IMR-90 (cell line): ENCODE measurements at regions not wholly inside any gene's neighbourhood (a gene's known extent, or its start where the extent isn't known, plus 50 kb on each side); places are given as distances from the start of the nearest gene placed in this dataset.
A peak's percentile ranks its signal among the peaks of the same experiment; 100 is the strongest.

Source experiments
- ATAC-seq: fragments of 200-7000 bp; cut with Tn5 transposase; 2 replicates; pipeline ENCODE4 v1.9.1; 2020; ENCODE audit warnings: low read depth, mild to moderate bottlenecking, moderate library complexity
- BruUV-seq: library from RNA; stranded (reverse); fragments of 400-500 nt; replicated peaks from 2 replicates; lab custom pipeline; 2021; lab: Mats Ljungman, UMichigan
- CTCF ChIA-PET: fragments of 300-600 bp; formaldehyde crosslinking; extraction: SDS; loops from one replicate; lab custom pipeline; 2021; ENCODE audit warnings: antibody characterized with exemption; lab: Yijun Ruan, JAX
- POLR2A ChIA-PET: fragments of 300-600 bp; sonication (Branson Sonifier 250); formaldehyde crosslinking; loops from one replicate; lab custom pipeline; 2022; ENCODE audit warnings: antibody characterized with exemption; ENCODE audit not compliant: unreplicated experiment; lab: Charles Lee
- DNase-seq: peaks from one replicate; pipeline ENCODE4 v3.0.0; 2013
- H2AFZ ChIP-seq: replicated peaks from 2 replicates; pipeline ENCODE3; 2013; ENCODE audit warnings: low read length, mild to moderate bottlenecking; ENCODE audit not compliant: poor library complexity
- H2AK5ac ChIP-seq: 2 replicates; pipeline ENCODE4 v1.6.1; 2013; ENCODE audit warnings: low read depth, low read length, inconsistent platforms
- H2AK9ac ChIP-seq: replicated peaks from 2 replicates; pipeline ENCODE3; 2013; ENCODE audit warnings: mild to moderate bottlenecking, low read depth, low read length, moderate library complexity; ENCODE audit not compliant: poor library complexity
- H2BK120ac ChIP-seq: 2 replicates; pipeline ENCODE4 v1.6.1; 2013; ENCODE audit warnings: low read depth, low read length, inconsistent platforms
- H2BK15ac ChIP-seq: 3 replicates; pipeline ENCODE4 v1.6.1; 2013; ENCODE audit warnings: low read depth, low read length, inconsistent platforms
- H2BK20ac ChIP-seq: 2 replicates; pipeline ENCODE4 v1.6.1; 2013; ENCODE audit warnings: low read depth, mild to moderate bottlenecking, inconsistent platforms, low read length, moderate library complexity
- H2BK5ac ChIP-seq: 2 replicates; pipeline ENCODE4 v1.6.1; 2013; ENCODE audit warnings: mild to moderate bottlenecking, low read depth, low read length, inconsistent platforms; ENCODE audit not compliant: poor library complexity, severe bottlenecking
- H3K14ac ChIP-seq: replicated peaks from 2 replicates; pipeline ENCODE4 v1.6.1; 2013; ENCODE audit warnings: low read depth, low read length, inconsistent platforms
- H3K18ac ChIP-seq: 2 replicates; pipeline ENCODE4 v1.6.1; 2013; ENCODE audit warnings: low read depth, low read length, control low read depth
- H3K23ac ChIP-seq: 2 replicates; pipeline ENCODE4 v1.6.1; 2013; ENCODE audit warnings: low read depth, low read length, inconsistent platforms
- H3K27ac ChIP-seq: 2 replicates; pipeline ENCODE4 v1.5.1; 2013; ENCODE audit warnings: mild to moderate bottlenecking, control low read depth, low read length; ENCODE audit not compliant: insufficient read depth
- H3K27me3 ChIP-seq: 2 replicates; pipeline ENCODE4 v1.6.1; 2013; ENCODE audit warnings: low read length; ENCODE audit not compliant: control insufficient read depth, insufficient read depth
- H3K36me3 ChIP-seq: 2 replicates; pipeline ENCODE4 v1.6.1; 2013; ENCODE audit warnings: low read length, mixed read lengths; ENCODE audit not compliant: control insufficient read depth, insufficient read depth
- H3K4ac ChIP-seq: 2 replicates; pipeline ENCODE4 v1.6.1; 2013; ENCODE audit warnings: low read depth, low read length, inconsistent platforms
- H3K4me1 ChIP-seq: 2 replicates; pipeline ENCODE4 v1.6.1; 2013; ENCODE audit warnings: low read length, mixed read lengths; ENCODE audit not compliant: control insufficient read depth, insufficient read depth
- H3K4me2 ChIP-seq: 2 replicates; pipeline ENCODE4 v1.6.1; 2013; ENCODE audit warnings: low read depth, mild to moderate bottlenecking, control low read depth, low read length, moderate library complexity
- H3K4me3 ChIP-seq: 2 replicates; pipeline ENCODE4 v1.5.1; 2013; ENCODE audit warnings: low read depth, mild to moderate bottlenecking, control low read depth, low read length, moderate library complexity; ENCODE audit not compliant: insufficient read depth
- H3K56ac ChIP-seq: 2 replicates; pipeline ENCODE4 v1.6.1; 2013; ENCODE audit warnings: low read length, inconsistent platforms; ENCODE audit not compliant: insufficient read depth; ENCODE audit errors: extremely low read depth
- H3K79me1 ChIP-seq, 2 experiments: 2 replicates each; pipeline ENCODE4 v1.6.1; 2013; ENCODE audit warnings: low read length in 2 of 2, inconsistent platforms in 1 of 2, low read depth in 1 of 2
- H3K9ac ChIP-seq: 2 replicates; pipeline ENCODE4 v1.6.1; 2013; ENCODE audit warnings: low read depth, low read length, control low read depth
- H3K9me1 ChIP-seq: 2 replicates; pipeline ENCODE4 v1.6.1; 2013; ENCODE audit warnings: low read length, inconsistent platforms; ENCODE audit not compliant: insufficient read depth
- H3K9me3 ChIP-seq: 2 replicates; pipeline ENCODE4 v1.6.1; 2013; ENCODE audit warnings: low read length; ENCODE audit not compliant: control insufficient read depth, insufficient read depth
- H4K20me1 ChIP-seq: 2 replicates; pipeline ENCODE4 v1.6.1; 2013; ENCODE audit warnings: low read length, inconsistent platforms; ENCODE audit not compliant: insufficient read depth
- H4K5ac ChIP-seq: 2 replicates; pipeline ENCODE4 v1.6.1; 2013; ENCODE audit warnings: mild to moderate bottlenecking, low read depth, low read length, control low read depth
- H4K8ac ChIP-seq, 2 experiments: 2 replicates each; pipeline ENCODE4 v1.6.1; 2013; ENCODE audit warnings: low read depth in 2 of 2, low read length in 2 of 2, control low read depth in 1 of 2, inconsistent platforms in 1 of 2
- H4K91ac ChIP-seq: 2 replicates; pipeline ENCODE4 v1.6.1; 2013; ENCODE audit warnings: low read depth, low read length, inconsistent platforms; ENCODE audit not compliant: insufficient read depth
- MXI1 ChIP-seq: IDR thresholded peaks from 2 replicates; pipeline ENCODE4 v1.6.1; 2012; ENCODE audit warnings: low read depth, mild to moderate bottlenecking, low read length, moderate library complexity, borderline replicate concordance
- NFE2L2 ChIP-seq: fragments of 150-350 bp; IDR thresholded peaks from 2 replicates; pipeline ENCODE4 v1.6.1; 2016; ENCODE audit warnings: low read depth, mild to moderate bottlenecking, low read length
- POLR2A ChIP-seq: IDR thresholded peaks from 2 replicates; pipeline ENCODE4 v1.6.1; 2012; ENCODE audit warnings: mild to moderate bottlenecking, low read depth, low read length
- WGBS, 2 experiments: methylation state at CpG; one replicate each; pipeline versions ENCODE4 v1.1.5 to v1.1.7; 2013; ENCODE audit warnings: missing lambda C conversion rate in 2 of 2; ENCODE audit not compliant: insufficient read length in 1 of 2; ENCODE audit errors: extremely low coverage in 2 of 2; 5-methylcytosine and 5-hydroxymethylcytosine counted together
- dilution Hi-C: fragments of 300-500 bp; cut with HindIII; formaldehyde crosslinking; loops from one replicate; pipeline ENCODE4 v1.14.3; 2018; ENCODE audit warnings: low sequenced_read_pairs; ENCODE audit not compliant: unreplicated experiment
- in situ Hi-C: fragments of 300-500 bp; cut with MboI; formaldehyde crosslinking; loops from 3 replicates; pipeline ENCODE4 v1.14.3; 2019; ENCODE audit warnings: low sequenced_read_pairs, inconsistent platforms, mixed read lengths
- intact Hi-C: fragments of 100-400 bp; cut with micrococcal nuclease; formaldehyde crosslinking; loops from 2 replicates; pipeline ENCODE4 v1.10.0; 2022
- TF ChIP-seq, protein P1 (sequence below): fragments of 150-350 bp; IDR thresholded peaks from 2 replicates; pipeline ENCODE4 v1.6.1; 2017; ENCODE audit warnings: mild to moderate bottlenecking, antibody characterized with exemption, low read length, low read depth
- TF ChIP-seq, protein P2 (sequence below): fragments of 150-350 bp; IDR thresholded peaks from 2 replicates; pipeline ENCODE4 v1.6.1; 2016; ENCODE audit warnings: low read depth, mild to moderate bottlenecking, low read length, moderate library complexity, borderline replicate concordance

GRCh38 chr11:71339396-71339881 is 87.1 kb upstream of the SHANK2 start:
- peak; percentile 4 for ATAC-seq
- H3K14ac ChIP-seq: 0 out of 2 replicates have a peak overlapping the region, but pooled peaks have one; percentile 59
- 0 out of 2 replicates have a peak, but pooled peaks cover 2% of the 10 kb centered on the region for H3K9me3 ChIP-seq
- peak overlapping the region; percentile 53; the same call in 1 of the 2 replicates for H2BK20ac ChIP-seq
- H3K18ac ChIP-seq: peak overlapping the region; percentile 69
- peak overlapping the region; percentile 74 for H3K23ac ChIP-seq
- H2AK9ac ChIP-seq: no peak overlapping the region
- dilution Hi-C loops: no loop called here
- intact Hi-C loops: loop anchor here (5.0 kb wide), 2 partner anchors 52 to 87 kb away; partner anchors contain the start of gene SHANK2
- no TSS peak for BruUV-seq
- no peak overlapping the region for H3K4me3 ChIP-seq
- H3K4me1 ChIP-seq: peaks cover 30% of the 10 kb centered on the region
- H3K27me3 ChIP-seq: peaks cover 22% of the 10 kb centered on the region
- H4K91ac ChIP-seq: peak overlapping the region; percentile 72
- peak overlapping the region; percentile 72 for H3K4me2 ChIP-seq
- no peak for DNase-seq
- peak overlapping the region; percentile 21; the same call in 1 of the 2 replicates for H3K9ac ChIP-seq
- peaks cover 4% of the 10 kb centered on the region; the same call in 1 of the 2 replicates for H4K20me1 ChIP-seq
- peak overlapping the region; percentile 46 for H2AFZ ChIP-seq
- peak overlapping the region; percentile 78 for H2BK120ac ChIP-seq
- peak overlapping the region; percentile 83 for H3K27ac ChIP-seq
- ChIA-PET CTCF (interaction anchor here (1.0 to 1.5 kb wide), 2 partner anchors 86 to 98 kb away, joined by 4 read pairs; no protein-coding TSS in a partner anchor), POLR2A (no interaction called here)
- H3K56ac ChIP-seq: no peak overlapping the region
- H2AK5ac ChIP-seq: 0 out of 2 replicates have a peak overlapping the region, but pooled peaks have one; percentile 2
- H3K9me1 ChIP-seq: peaks cover 6% of the 10 kb centered on the region; the same call in 1 of the 2 replicates
- peak overlapping the region; percentile 11 to 43; a peak in 3 of 4 replicates for H4K8ac ChIP-seq
- peak overlapping the region; percentile 77 for H2BK5ac ChIP-seq
- 0% methylated on average over 3 of the region's 14 CpGs; no CpG with 5 or more reads in 1 of the 2 experiments for WGBS, 2 experiments
- peak overlapping the region; percentile 69 for H3K4ac ChIP-seq
- H3K36me3 ChIP-seq: no peaks in the 10 kb centered on the region
- in situ Hi-C loops: no loop called here
- TF ChIP-seq, protein P1, sequence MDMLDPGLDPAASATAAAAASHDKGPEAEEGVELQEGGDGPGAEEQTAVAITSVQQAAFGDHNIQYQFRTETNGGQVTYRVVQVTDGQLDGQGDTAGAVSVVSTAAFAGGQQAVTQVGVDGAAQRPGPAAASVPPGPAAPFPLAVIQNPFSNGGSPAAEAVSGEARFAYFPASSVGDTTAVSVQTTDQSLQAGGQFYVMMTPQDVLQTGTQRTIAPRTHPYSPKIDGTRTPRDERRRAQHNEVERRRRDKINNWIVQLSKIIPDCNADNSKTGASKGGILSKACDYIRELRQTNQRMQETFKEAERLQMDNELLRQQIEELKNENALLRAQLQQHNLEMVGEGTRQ: no peak
- TF ChIP-seq MXI1 (no peak), NFE2L2 (no peak), POLR2A (no peak)
- TF ChIP-seq, protein P2, sequence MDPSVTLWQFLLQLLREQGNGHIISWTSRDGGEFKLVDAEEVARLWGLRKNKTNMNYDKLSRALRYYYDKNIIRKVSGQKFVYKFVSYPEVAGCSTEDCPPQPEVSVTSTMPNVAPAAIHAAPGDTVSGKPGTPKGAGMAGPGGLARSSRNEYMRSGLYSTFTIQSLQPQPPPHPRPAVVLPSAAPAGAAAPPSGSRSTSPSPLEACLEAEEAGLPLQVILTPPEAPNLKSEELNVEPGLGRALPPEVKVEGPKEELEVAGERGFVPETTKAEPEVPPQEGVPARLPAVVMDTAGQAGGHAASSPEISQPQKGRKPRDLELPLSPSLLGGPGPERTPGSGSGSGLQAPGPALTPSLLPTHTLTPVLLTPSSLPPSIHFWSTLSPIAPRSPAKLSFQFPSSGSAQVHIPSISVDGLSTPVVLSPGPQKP: no peak
- H2BK15ac ChIP-seq: 0 out of 3 replicates have a peak overlapping the region, but pooled peaks have one; percentile 39
- H3K79me1 ChIP-seq: no peaks in the 10 kb centered on the region
- peak overlapping the region; percentile 77 for H4K5ac ChIP-seq
